MCF 10A (cell line): ENCODE measurements at regions not wholly inside any gene's neighbourhood (a gene's known extent, or its start where the extent isn't known, plus 50 kb on each side); places are given as distances from the start of the nearest gene placed in this dataset.

Experiments used
- BruUV-seq: library from RNA; stranded (reverse); fragments of 400-500 nt; replicated peaks from 2 replicates; lab custom pipeline; 2021; lab: Mats Ljungman, UMichigan
- CTCF ChIA-PET: fragments of 300-600 bp; sonication (Branson Sonifier 250); formaldehyde crosslinking; extraction: SDS; loops from one replicate; lab custom pipeline; 2021; ENCODE audit warnings: antibody characterized with exemption, inconsistent platforms; lab: Yijun Ruan, JAX
- POLR2A ChIA-PET: fragments of 300-600, 350-650 bp; sonication (Branson Sonifier 250); formaldehyde crosslinking; extraction: SDS; loops from one replicate; lab custom pipeline; 2020; ENCODE audit warnings: antibody characterized with exemption, inconsistent platforms; lab: Yijun Ruan, JAX
- DNase-seq: peaks from one replicate; pipeline ENCODE4 v3.0.0-alpha.2; 2018; ENCODE audit not compliant: unreplicated experiment
- H3K27ac Mint-ChIP-seq: one replicate; pipeline ENCODE4 v1.8.0; 2022; ENCODE audit warnings: mild to moderate bottlenecking, low read depth, mixed read lengths; ENCODE audit not compliant: unreplicated experiment
- H3K27me3 Mint-ChIP-seq: one replicate; pipeline ENCODE4 v1.8.0; 2022; ENCODE audit warnings: mixed read lengths; ENCODE audit not compliant: insufficient read depth, unreplicated experiment
- H3K36me3 Mint-ChIP-seq: one replicate; pipeline ENCODE4 v1.8.0; 2022; ENCODE audit warnings: mild to moderate bottlenecking, moderate library complexity, mixed read lengths; ENCODE audit not compliant: insufficient read depth, unreplicated experiment
- H3K4me1 Mint-ChIP-seq: one replicate; pipeline ENCODE4 v1.8.0; 2022; ENCODE audit warnings: mixed read lengths; ENCODE audit not compliant: insufficient read depth, unreplicated experiment
- H3K4me3 Mint-ChIP-seq: one replicate; pipeline ENCODE4 v1.8.0; 2022; ENCODE audit warnings: mild to moderate bottlenecking, moderate library complexity, mixed read lengths; ENCODE audit not compliant: unreplicated experiment
- H3K9me3 Mint-ChIP-seq: one replicate; pipeline ENCODE4 v1.8.0; 2022; ENCODE audit warnings: mixed read lengths; ENCODE audit not compliant: unreplicated experiment
- CTCF ChIP-seq: fragments of 200-600 bp; IDR thresholded peaks from one replicate; pipeline ENCODE4 v1.8.0; 2022; ENCODE audit warnings: antibody characterized with exemption, mild to moderate bottlenecking; ENCODE audit not compliant: unreplicated experiment
- intact Hi-C: fragments of 100-400 bp; cut with micrococcal nuclease; formaldehyde crosslinking; loops from 2 replicates; pipeline ENCODE4 v1.14.1; 2022

- ChIA-PET POLR2A (no interaction called here), CTCF (no interaction called here)
- Mint-ChIP-seq H3K27ac (no peak overlapping the region), H3K9me3 (peaks cover 7% of the 10 kb centered on the region), H3K4me1 (peaks cover 19% of the 10 kb centered on the region), H3K27me3 (no peaks in the 10 kb centered on the region), H3K36me3 (no peaks in the 10 kb centered on the region), H3K4me3 (no peak overlapping the region)
- intact Hi-C loops = no loop called here
- DNase-seq = no peak
- TF ChIP-seq CTCF = no peak
- BruUV-seq = no TSS peak
These were observed 269.1 kb downstream of the NR2F1-AS1 start for GRCh38 chr5:93311881-93312280.

- intact Hi-C loops = no loop called here
- CTCF ChIA-PET = no interaction called here
These were observed 273.5 kb downstream of the NR2F1-AS1 start for GRCh38 chr5:93307557-93307956.

GRCh38 chr5:93305984-93306383 is 275.0 kb downstream of the NR2F1-AS1 start:
- intact Hi-C loops = no loop called here
- ChIA-PET POLR2A (interaction anchor here (1.8 kb wide), 1 partner anchor 11 kb away, joined by 9 read pairs; no protein-coding TSS in a partner anchor), CTCF (no interaction called here)
- Mint-ChIP-seq H3K4me1 (peaks cover 28% of the 10 kb centered on the region), H3K9me3 (no peaks in the 10 kb centered on the region), H3K36me3 (no peaks in the 10 kb centered on the region), H3K27ac (no peak overlapping the region), H3K27me3 (no peaks in the 10 kb centered on the region), H3K4me3 (no peak overlapping the region)
- TF ChIP-seq CTCF = no peak
- BruUV-seq = no TSS peak
- DNase-seq = no peak

More at GRCh38 chr5:93307557-93307956, 273.5 kb downstream of the NR2F1-AS1 start:
- BruUV-seq = no TSS peak
- no peaks in the 10 kb centered on the region for H3K9me3 Mint-ChIP-seq
- H3K36me3 Mint-ChIP-seq = no peaks in the 10 kb centered on the region
- no peak overlapping the region for H3K27ac Mint-ChIP-seq
- peaks cover 28% of the 10 kb centered on the region for H3K4me1 Mint-ChIP-seq
- POLR2A ChIA-PET = no interaction called here
- H3K27me3 Mint-ChIP-seq = no peaks in the 10 kb centered on the region
- H3K4me3 Mint-ChIP-seq = no peak overlapping the region
- peak; percentile 78 for DNase-seq
- TF ChIP-seq CTCF = no peak

- peaks cover 28% of the 10 kb centered on the region for H3K4me1 Mint-ChIP-seq
- intact Hi-C loops = no loop called here
- H3K27me3 Mint-ChIP-seq = no peaks in the 10 kb centered on the region
- POLR2A ChIA-PET = no interaction called here
- TF ChIP-seq CTCF = no peak
- H3K4me3 Mint-ChIP-seq = no peak overlapping the region
- CTCF ChIA-PET = interaction anchor here (1.0 kb wide), 1 partner anchor 11 kb away, joined by 3 read pairs; no protein-coding TSS in a partner anchor
- BruUV-seq = no TSS peak
- H3K9me3 Mint-ChIP-seq = no peaks in the 10 kb centered on the region
- no peak for DNase-seq
- no peaks in the 10 kb centered on the region for H3K36me3 Mint-ChIP-seq
- H3K27ac Mint-ChIP-seq = no peak overlapping the region
These were observed 276.4 kb downstream of the NR2F1-AS1 start for GRCh38 chr5:93304456-93305250.
